ENCODE measurements at regions not wholly inside any gene's neighbourhood (a gene's known extent, or its start where the extent isn't known, plus 50 kb on each side); places are given as distances from the start of the nearest gene placed in this dataset.

- DNase-seq (ENCODE audit: insufficient read length, low spot score): no peak
- TF ChIP-seq POLR2A (IDR thresholded peaks at IDR 0.05; ENCODE audit: low read depth, low read length): no peak
- FAIRE-seq: no peak
Measured at GRCh38 chr2:6771634-6772611, 93.8 kb downstream of the CMPK2 start.

GRCh38 chr2:6773007-6773693 lies 92.6 kb downstream of the CMPK2 start:
- no peak for TF ChIP-seq POLR2A (IDR thresholded peaks at IDR 0.05; ENCODE audit: low read depth, low read length)
- no peak for FAIRE-seq
- DNase-seq (ENCODE audit: insufficient read length, low spot score): peak; percentile 59

DNA sequence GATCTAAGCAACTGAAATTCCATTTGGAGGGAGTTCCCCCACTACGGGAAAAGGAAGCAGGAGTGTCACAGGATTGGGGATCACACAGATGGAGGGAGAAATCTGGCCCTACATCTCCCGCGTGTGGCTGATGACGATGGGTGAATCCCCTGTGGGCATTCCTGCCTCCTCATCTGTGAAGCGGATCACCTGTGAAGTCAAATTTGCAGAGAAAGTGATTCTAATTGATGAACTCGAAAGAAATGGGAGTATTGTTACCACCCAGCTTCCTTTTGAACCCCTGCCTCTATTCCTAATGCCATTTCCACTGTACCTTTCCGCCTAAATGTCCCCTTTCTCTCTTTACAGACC lies 92.0 kb downstream of the CMPK2 start:
- FAIRE-seq (no peak), DNase-seq (ENCODE audit: insufficient read length, low spot score) (no peak)
- TF ChIP-seq POLR2A (IDR thresholded peaks at IDR 0.05; ENCODE audit: low read depth, low read length): no peak

GRCh38 chr2:6776125-6776524 lies 89.6 kb downstream of the CMPK2 start:
- FAIRE-seq: no peak
- TF ChIP-seq POLR2A (IDR thresholded peaks at IDR 0.05; ENCODE audit: low read depth, low read length): no peak
- DNase-seq (ENCODE audit: insufficient read length, low spot score): no peak

DNA sequence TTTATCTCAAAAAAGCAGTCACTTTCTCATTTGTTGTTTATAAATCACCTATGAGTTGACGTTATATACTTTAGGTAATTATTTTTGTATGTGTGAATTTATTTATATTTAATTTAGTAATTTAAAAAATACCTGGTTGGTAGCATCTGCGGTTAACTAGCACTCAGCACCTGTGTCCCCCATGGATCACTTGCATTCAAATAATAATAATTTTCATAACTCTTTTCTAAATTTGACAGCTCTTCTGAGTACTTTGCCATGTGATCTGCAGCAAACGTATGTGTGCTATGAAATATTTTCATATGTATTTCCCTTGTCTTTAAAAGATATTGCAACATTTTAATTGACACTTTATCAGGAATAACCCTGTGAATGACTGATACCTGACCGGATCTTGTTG lies 88.1 kb downstream of the CMPK2 start:
- DNase-seq (ENCODE audit: insufficient read length, low spot score) (no peak), FAIRE-seq (no peak)
- TF ChIP-seq POLR2A (IDR thresholded peaks at IDR 0.05; ENCODE audit: low read depth, low read length): no peak

- no peak for TF ChIP-seq POLR2A (IDR thresholded peaks at IDR 0.05; ENCODE audit: low read depth, low read length)
- FAIRE-seq: no peak
- no peak for DNase-seq (ENCODE audit: insufficient read length, low spot score)
Measured at GRCh38 chr2:6780765-6781274, 84.9 kb downstream of the CMPK2 start.

- FAIRE-seq: no peak
Measured at GRCh38 chr2:6782517-6783237, 83.0 kb downstream of the CMPK2 start.

GRCh38 chr2:6783238-6783614 lies 82.5 kb downstream of the CMPK2 start:
- DNase-seq (ENCODE audit: insufficient read length, low spot score) (no peak), FAIRE-seq (no peak)
- no peak for TF ChIP-seq POLR2A (IDR thresholded peaks at IDR 0.05; ENCODE audit: low read depth, low read length)

More at GRCh38 chr2:6782517-6783237, 83.0 kb downstream of the CMPK2 start:
- no peak for DNase-seq (ENCODE audit: insufficient read length, low spot score)
- TF ChIP-seq POLR2A (IDR thresholded peaks at IDR 0.05; ENCODE audit: low read depth, low read length): no peak

GRCh38 chr2:6784291-6784690 lies 81.4 kb downstream of the CMPK2 start:
- no peak for DNase-seq (ENCODE audit: insufficient read length, low spot score)
- TF ChIP-seq POLR2A (IDR thresholded peaks at IDR 0.05; ENCODE audit: low read depth, low read length): no peak
- no peak for FAIRE-seq

DNA sequence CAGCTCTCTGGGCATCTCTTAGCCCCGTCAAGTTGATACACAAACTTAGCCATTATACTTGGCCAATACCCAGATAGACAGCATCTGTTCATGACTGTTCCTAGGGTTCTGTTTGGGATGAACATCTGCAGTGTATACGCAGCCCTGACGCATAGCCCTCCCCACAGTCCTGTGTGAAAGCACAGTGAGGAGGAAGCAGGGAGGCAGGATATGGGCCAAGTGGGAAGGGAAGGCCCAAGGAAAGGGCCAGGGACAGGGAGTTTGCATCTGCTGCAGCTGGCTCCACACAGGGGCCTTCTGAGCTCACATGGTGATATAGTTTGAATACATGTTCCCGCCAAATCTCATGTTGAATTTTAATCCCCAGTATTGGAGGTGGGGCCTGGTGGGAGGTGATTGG lies 80.2 kb downstream of the CMPK2 start:
- no peak for FAIRE-seq

DNA sequence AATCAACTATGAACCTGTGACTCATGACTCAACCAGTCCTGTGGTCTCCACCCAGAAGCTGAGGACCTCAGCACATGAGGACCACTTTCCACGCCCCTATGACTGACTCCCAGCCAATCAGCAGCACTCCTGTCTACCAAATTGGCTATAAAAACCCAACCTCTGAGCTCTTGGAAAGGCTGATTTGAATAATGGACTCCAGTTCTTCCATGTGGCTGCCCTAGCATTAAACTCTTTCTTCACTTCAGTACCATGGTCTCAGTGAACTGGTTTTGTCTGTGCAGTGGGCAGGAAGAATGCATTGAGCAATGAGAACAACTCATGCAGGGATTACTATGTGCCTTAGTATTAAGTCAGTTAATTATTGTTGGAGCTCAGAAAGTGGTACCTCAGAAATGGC lies 78.3 kb downstream of the CMPK2 start:
- no peak for FAIRE-seq
- no peak for DNase-seq (ENCODE audit: insufficient read length, low spot score)
- no peak for TF ChIP-seq POLR2A (IDR thresholded peaks at IDR 0.05; ENCODE audit: low read depth, low read length)

More for the DNA sequence above, 80.2 kb downstream of the CMPK2 start:
- DNase-seq (ENCODE audit: insufficient read length, low spot score): no peak
- TF ChIP-seq POLR2A (IDR thresholded peaks at IDR 0.05; ENCODE audit: low read depth, low read length): no peak

DNA sequence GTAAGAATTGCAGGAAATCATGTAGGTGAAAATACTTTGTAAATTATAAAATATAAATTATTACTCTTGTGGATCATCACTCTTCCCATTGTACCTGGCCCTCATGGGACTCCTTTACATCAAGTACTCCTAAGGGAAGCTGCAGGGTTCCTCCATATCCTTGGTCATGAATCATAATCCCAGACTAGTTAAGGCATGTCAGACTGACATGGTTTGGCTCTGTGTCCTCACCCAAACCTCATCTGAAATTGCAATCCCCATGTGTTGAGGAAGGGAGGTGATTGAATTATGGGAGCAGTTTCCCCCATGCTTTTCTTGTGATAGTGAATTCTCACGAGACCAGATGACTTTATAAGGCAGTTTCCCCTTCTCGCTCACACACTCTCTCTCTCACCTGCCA lies 77.1 kb downstream of the CMPK2 start:
- FAIRE-seq (no peak), DNase-seq (ENCODE audit: insufficient read length, low spot score) (no peak)
- no peak for TF ChIP-seq POLR2A (IDR thresholded peaks at IDR 0.05; ENCODE audit: low read depth, low read length)

DNA sequence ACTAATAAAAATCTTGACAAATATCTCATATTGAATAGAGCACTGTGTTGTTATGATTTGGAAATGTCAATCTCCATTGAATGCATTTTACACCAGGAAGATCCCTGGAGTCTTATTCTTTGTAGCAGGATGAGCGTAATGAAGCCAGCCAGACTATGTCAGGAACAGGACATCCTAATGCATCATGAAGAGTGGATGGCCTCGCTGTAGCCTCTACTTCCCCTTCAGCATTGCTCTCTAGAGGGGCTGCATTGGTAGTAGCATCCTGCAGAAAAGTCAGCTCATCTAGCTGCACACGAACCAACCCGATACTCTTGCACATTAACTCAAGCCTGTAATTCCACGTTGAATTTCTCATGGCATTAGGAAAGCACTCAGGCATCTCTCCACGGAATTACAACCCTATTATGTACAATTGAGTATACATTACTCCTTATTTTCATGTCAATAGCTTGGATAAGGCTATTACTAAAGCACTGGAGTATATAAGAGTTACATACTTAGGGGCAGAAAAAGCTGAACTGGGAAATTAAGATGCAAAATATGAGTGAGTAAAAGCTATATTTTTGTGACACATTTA lies 76.1 kb downstream of the CMPK2 start:
- FAIRE-seq: no peak
- no peak for TF ChIP-seq POLR2A (IDR thresholded peaks at IDR 0.05; ENCODE audit: low read depth, low read length)
- no peak for DNase-seq (ENCODE audit: insufficient read length, low spot score)

- no peak for TF ChIP-seq POLR2A (IDR thresholded peaks at IDR 0.05; ENCODE audit: low read depth, low read length)
- DNase-seq (ENCODE audit: insufficient read length, low spot score) (no peak), FAIRE-seq (no peak)
Measured at GRCh38 chr2:6791682-6792081, 74.0 kb downstream of the CMPK2 start.

Measured in H54 (cell line).